IgD-negative memory B cell (primary cell): ENCODE measurements at regions not wholly inside any gene's neighbourhood (a gene's known extent, or its start where the extent isn't known, plus 50 kb on each side); places are given as distances from the start of the nearest gene placed in this dataset.

Source experiments
- H3K27ac Mint-ChIP-seq, 3 donors: one replicate each; pipeline ENCODE4 v1.8.0; 2020 to 2022; ENCODE audit warnings: mild to moderate bottlenecking in 3 of 3, mixed read lengths in 3 of 3, moderate library complexity in 1 of 3
- H3K27me3 Mint-ChIP-seq: one replicate; pipeline ENCODE4 v1.8.0; 2021; ENCODE audit warnings: mixed read lengths
- H3K36me3 Mint-ChIP-seq: one replicate; pipeline ENCODE4 v1.8.0; 2020; ENCODE audit warnings: mild to moderate bottlenecking, mixed read lengths
- H3K4me1 Mint-ChIP-seq, 3 donors: one replicate each; pipeline ENCODE4 v1.8.0; 2020 to 2022; ENCODE audit warnings: mixed read lengths in 3 of 3, mild to moderate bottlenecking in 1 of 3
- H3K4me3 Mint-ChIP-seq, 4 donors: one replicate each; pipeline ENCODE4 v1.8.0; 2020 to 2022; ENCODE audit warnings: mild to moderate bottlenecking in 4 of 4, mixed read lengths in 4 of 4, moderate library complexity in 3 of 4
- H3K9me3 Mint-ChIP-seq, 3 donors: one replicate each; pipeline ENCODE4 v1.8.0; 2020 to 2021; ENCODE audit warnings: mixed read lengths in 3 of 3, mild to moderate bottlenecking in 1 of 3

- H3K27me3 Mint-ChIP-seq = no peaks in the 10 kb centered on the region
- no peak overlapping the region for H3K27ac Mint-ChIP-seq
- H3K9me3 Mint-ChIP-seq = peaks cover 0 to 4% (median 3%) of the 10 kb centered on the region in 3 donors
- no peaks in the 10 kb centered on the region for H3K36me3 Mint-ChIP-seq
- no peaks in the 10 kb centered on the region for H3K4me1 Mint-ChIP-seq
- no peak overlapping the region for H3K4me3 Mint-ChIP-seq
Observed at GRCh38 chr1:71184410-71184809, 103.6 kb upstream of the ZRANB2 start.

GRCh38 chr1:71179997-71180396 is 99.2 kb upstream of the ZRANB2 start:
- H3K4me3 Mint-ChIP-seq = no peak overlapping the region
- H3K36me3 Mint-ChIP-seq = peaks cover 2% of the 10 kb centered on the region
- peaks cover 0 to 1% (median 0%) of the 10 kb centered on the region in 3 donors for H3K4me1 Mint-ChIP-seq
- no peak overlapping the region for H3K27ac Mint-ChIP-seq
- peaks cover 0 to 4% (median 3%) of the 10 kb centered on the region in 3 donors for H3K9me3 Mint-ChIP-seq
- H3K27me3 Mint-ChIP-seq = no peaks in the 10 kb centered on the region

DNA sequence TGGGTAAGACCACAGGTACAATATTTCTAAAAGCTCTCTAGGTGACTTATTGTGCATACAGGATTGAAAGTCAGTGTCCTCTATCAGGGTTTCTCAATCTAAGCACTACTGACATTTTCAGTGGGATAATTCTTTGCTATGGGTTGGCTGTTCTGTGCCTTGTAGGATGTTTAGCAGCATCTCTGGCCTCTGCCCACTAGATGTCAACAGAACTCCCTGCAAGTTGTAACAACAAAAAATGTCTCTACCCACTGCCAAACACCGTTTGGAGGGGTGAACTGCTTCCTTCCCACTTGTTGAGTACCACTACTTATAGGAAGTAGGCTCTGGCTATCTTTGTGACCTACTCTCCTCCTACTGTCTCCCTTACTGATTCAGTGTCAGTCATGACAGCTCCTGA is 90.1 kb upstream of the ZRANB2 start:
- Mint-ChIP-seq H3K27me3 (no peaks in the 10 kb centered on the region), H3K9me3 (peaks cover 6 to 11% (median 8%) of the 10 kb centered on the region in 3 donors), H3K27ac (no peak overlapping the region), H3K4me1 (no peaks in the 10 kb centered on the region), H3K36me3 (peaks cover 4% of the 10 kb centered on the region), H3K4me3 (no peak overlapping the region)

GRCh38 chr1:71167505-71167904 is 86.7 kb upstream of the ZRANB2 start:
- Mint-ChIP-seq H3K27me3 (no peaks in the 10 kb centered on the region), H3K36me3 (peaks cover 4% of the 10 kb centered on the region), H3K9me3 (peaks cover 4 to 8% (median 5%) of the 10 kb centered on the region in 3 donors), H3K4me3 (no peak overlapping the region), H3K4me1 (no peaks in the 10 kb centered on the region), H3K27ac (no peak overlapping the region)

DNA sequence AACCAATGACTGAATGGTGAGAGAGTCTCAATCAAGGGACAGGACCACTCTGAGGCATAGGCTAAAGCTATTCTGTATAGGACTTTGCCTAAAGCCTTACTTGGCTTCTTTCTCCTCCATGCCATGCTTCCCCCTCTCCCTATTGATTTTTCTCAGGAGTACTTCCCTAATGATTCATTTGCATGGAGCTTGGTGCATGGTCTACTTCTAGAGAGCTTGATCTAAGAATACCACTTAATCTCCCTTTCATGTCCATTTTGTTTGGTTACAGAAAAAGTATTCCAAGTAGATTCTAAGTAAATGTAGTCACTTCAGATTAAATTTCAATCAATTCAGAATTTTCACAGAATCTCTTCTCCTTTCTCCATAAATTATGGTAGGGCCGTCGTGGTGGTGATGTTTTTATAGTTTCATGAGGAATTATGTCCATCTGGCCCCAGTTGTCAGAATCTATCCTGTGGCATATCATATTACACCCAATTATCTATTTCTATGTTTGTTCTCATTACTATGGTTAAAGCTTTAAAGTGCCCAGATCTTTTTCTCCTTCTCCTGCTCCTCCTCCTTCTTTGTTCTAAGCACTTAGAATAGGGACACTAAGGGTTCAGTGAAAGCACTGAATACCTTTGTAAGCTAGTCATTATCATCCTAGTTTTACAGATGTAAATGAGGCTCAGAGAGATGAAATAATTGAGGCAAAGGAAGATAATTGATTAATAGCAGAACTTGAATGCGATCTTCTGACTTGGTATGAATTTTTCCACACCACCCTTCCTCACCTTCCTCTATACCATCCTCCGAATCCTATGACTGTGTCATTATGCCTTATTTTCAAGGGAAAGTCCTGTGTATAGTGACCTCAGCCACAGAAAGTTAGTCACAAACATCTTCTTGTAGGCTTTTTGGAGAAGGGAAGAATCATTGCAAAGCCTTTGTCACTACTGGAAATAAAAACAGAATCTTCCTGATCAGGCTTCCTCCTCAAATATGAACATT is 85.6 kb upstream of the ZRANB2 start:
- no peaks in the 10 kb centered on the region for H3K27me3 Mint-ChIP-seq
- H3K9me3 Mint-ChIP-seq = peaks cover 4 to 8% (median 5%) of the 10 kb centered on the region in 3 donors
- H3K4me3 Mint-ChIP-seq = no peak overlapping the region
- H3K27ac Mint-ChIP-seq = no peak overlapping the region
- no peaks in the 10 kb centered on the region for H3K4me1 Mint-ChIP-seq
- H3K36me3 Mint-ChIP-seq = peaks cover 4% of the 10 kb centered on the region

- Mint-ChIP-seq H3K27me3 (no peaks in the 10 kb centered on the region), H3K9me3 (peaks cover 2 to 10% (median 4%) of the 10 kb centered on the region in 3 donors), H3K36me3 (no peaks in the 10 kb centered on the region), H3K4me3 (no peak overlapping the region), H3K4me1 (peaks cover 0 to 1% (median 0%) of the 10 kb centered on the region in 3 donors), H3K27ac (no peak overlapping the region)
Observed at GRCh38 chr1:71157715-71158114, 76.9 kb upstream of the ZRANB2 start.

DNA sequence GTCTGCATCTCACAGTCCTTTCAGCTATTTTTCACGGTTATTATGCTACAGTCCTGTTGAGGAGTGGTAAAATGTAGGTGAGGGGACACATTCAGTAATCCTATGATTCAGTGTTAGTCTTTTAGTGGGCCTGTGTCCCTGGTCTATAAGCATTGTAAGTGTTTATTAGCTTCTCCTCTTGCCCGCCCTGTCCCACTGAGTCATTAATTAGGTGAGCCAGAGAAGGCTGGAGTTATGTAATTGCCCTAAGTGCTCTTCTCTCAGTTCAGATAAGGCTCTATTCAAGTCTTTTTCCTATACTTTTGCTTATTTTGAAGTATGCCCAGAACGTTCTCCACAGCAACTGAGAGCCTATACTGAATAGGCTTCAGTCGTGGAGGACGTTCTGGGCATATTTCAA is 76.3 kb upstream of the ZRANB2 start:
- Mint-ChIP-seq H3K27ac (no peak overlapping the region), H3K4me1 (peaks cover 0 to 1% (median 0%) of the 10 kb centered on the region in 3 donors), H3K4me3 (no peak overlapping the region), H3K9me3 (peaks cover 2 to 11% (median 5%) of the 10 kb centered on the region in 3 donors), H3K36me3 (no peaks in the 10 kb centered on the region), H3K27me3 (no peaks in the 10 kb centered on the region)

DNA sequence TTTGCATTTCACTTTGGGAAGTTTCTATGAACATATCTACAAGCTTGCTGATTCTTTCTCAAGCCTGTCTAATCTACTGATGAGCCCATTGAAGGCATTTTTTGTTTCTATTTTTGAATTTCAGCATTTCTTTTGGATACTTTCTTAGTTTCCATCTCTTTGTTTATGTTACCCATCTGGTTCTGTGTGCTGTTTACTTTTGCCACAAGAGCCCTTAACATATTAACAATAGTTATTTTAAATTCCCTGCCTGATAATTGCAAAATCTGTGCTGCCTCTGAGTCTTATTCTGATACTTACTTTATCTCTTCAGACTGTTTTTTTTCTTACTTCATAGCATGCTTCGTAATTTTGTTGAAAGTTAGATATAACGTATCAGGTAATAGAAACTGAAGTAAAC is 75.8 kb upstream of the ZRANB2 start:
- H3K36me3 Mint-ChIP-seq = no peaks in the 10 kb centered on the region
- H3K27ac Mint-ChIP-seq = no peak overlapping the region
- no peaks in the 10 kb centered on the region for H3K27me3 Mint-ChIP-seq
- H3K9me3 Mint-ChIP-seq = peaks cover 2 to 11% (median 5%) of the 10 kb centered on the region in 3 donors
- peaks cover 0 to 1% (median 0%) of the 10 kb centered on the region in 3 donors for H3K4me1 Mint-ChIP-seq
- H3K4me3 Mint-ChIP-seq = no peak overlapping the region

DNA sequence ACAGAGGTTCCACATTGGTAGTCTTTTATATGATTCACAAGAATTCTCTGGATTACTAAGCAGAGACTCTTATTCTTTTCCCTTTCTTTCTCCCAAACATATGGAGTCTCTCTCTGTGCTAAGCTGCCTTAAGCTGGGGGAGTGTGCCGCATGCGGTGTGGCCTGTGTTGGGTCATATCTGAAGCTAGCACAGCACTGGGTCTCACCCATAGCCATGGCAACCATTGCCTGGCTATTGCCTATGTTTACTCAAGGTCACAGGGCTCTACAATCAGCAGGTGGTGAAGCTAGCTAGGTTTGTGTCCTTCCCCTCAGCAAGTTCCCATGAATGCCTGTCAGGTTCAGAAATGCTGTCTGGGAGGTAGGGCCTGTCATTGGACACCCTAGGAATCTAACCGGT is 73.6 kb upstream of the ZRANB2 start:
- H3K27ac Mint-ChIP-seq = no peak overlapping the region
- no peaks in the 10 kb centered on the region for H3K36me3 Mint-ChIP-seq
- H3K9me3 Mint-ChIP-seq = peaks cover 2 to 9% (median 5%) of the 10 kb centered on the region in 3 donors
- peaks cover 0 to 1% (median 0%) of the 10 kb centered on the region in 3 donors for H3K4me1 Mint-ChIP-seq
- H3K27me3 Mint-ChIP-seq = no peaks in the 10 kb centered on the region
- no peak overlapping the region for H3K4me3 Mint-ChIP-seq

- H3K4me3 Mint-ChIP-seq = no peak overlapping the region
- no peaks in the 10 kb centered on the region for H3K27me3 Mint-ChIP-seq
- no peak overlapping the region for H3K27ac Mint-ChIP-seq
- H3K36me3 Mint-ChIP-seq = no peaks in the 10 kb centered on the region
- peaks cover 0 to 1% (median 0%) of the 10 kb centered on the region in 3 donors for H3K4me1 Mint-ChIP-seq
- H3K9me3 Mint-ChIP-seq = peaks cover 4 to 12% (median 5%) of the 10 kb centered on the region in 3 donors
Observed at GRCh38 chr1:71153826-71154225, 73.0 kb upstream of the ZRANB2 start.

DNA sequence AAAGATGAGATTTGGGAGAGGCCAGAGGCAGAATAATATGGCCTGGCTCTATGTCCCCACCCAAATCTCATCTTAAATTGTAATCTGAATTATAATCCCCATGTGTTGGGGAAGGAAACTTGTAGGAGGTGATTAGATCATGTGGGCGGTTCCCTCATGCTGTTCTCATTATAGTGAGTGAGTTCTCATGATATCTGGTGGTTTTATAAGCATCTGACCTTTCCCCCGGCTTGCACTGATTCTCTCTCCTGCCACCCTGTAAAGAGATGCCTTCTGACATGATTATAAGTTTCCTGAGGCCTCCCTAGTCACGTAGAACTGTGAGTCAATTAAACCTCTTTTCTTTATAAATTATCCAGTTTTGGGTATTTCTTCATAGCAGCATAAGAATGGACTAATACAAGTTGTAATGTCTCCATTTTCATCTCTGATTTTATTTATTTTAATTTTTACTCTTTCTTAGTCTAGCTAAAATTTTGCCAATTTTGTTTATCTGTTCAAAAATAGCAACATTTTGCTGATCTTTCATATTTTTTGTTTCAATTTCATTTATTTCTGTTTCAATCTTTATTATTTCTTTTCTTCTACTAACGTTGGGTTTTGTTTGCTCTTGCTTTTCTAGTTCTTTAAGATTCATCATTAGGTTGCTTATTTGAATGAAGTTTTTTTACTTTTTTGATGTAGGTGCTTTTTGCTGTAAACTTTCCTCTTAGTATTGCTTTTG is 67.0 kb upstream of the ZRANB2 start:
- H3K36me3 Mint-ChIP-seq = no peaks in the 10 kb centered on the region
- no peak overlapping the region for H3K27ac Mint-ChIP-seq
- no peaks in the 10 kb centered on the region for H3K4me1 Mint-ChIP-seq
- no peak overlapping the region for H3K4me3 Mint-ChIP-seq
- peaks cover 2 to 11% (median 7%) of the 10 kb centered on the region in 3 donors for H3K9me3 Mint-ChIP-seq
- no peaks in the 10 kb centered on the region for H3K27me3 Mint-ChIP-seq

DNA sequence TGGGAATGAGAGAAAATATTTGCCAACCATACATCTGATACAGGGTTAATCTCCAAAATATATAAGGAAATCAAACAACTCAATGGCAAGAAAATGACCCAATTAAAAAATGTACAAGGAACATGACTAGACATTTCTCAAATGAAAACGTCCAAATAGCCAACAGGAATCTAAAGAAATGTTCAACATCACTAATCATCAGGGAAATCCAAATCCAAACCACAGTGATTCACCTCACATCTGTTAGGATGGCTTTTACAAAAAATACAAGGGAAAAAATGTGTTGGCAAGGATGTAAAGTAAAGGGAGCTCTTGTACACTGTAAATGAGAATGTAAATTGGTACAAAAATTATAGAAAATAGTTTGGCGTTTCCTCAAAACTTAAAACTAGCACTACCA is 54.7 kb upstream of the ZRANB2 start:
- no peak overlapping the region for H3K4me3 Mint-ChIP-seq
- no peaks in the 10 kb centered on the region for H3K4me1 Mint-ChIP-seq
- H3K27ac Mint-ChIP-seq = no peak overlapping the region
- H3K27me3 Mint-ChIP-seq = no peaks in the 10 kb centered on the region
- H3K9me3 Mint-ChIP-seq = peaks cover 10 to 46% (median 24%) of the 10 kb centered on the region in 3 donors
- peaks cover 3% of the 10 kb centered on the region for H3K36me3 Mint-ChIP-seq
